Medulla oblongata (tissue), 1 donor: ENCODE measurements at regions not wholly inside any gene's neighbourhood (a gene's known extent, or its start where the extent isn't known, plus 50 kb on each side); places are given as distances from the start of the nearest gene placed in this dataset.
"Not testable (repeated sequence)": the region's sequence is repeated elsewhere in the genome, so short reads cannot be mapped to it uniquely, and the experiment has no call there.

Experiments
- DNase-seq: peaks from one replicate; pipeline ENCODE4 v3.0.0-alpha.2; 2015; ENCODE audit errors: extremely low spot score

DNA sequence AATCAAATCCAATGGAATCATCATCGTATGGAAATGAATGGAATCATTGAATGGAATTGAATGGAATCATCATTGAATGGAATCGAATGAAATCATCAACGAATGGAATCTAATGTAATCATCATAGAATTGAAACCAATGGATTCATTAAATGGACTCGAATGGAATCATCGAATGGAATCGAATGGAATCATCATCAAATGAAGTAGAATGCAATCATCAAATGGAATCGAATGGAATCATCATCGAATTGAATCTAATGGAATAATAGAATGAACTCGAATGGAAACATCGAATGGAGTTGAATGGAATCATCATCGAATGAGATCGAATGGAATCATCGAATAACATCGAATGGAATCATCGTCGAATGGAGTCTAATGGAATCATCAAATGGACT, 232.8 kb downstream of the SHCBP1 start:
- peak; percentile 88 for DNase-seq

DNA sequence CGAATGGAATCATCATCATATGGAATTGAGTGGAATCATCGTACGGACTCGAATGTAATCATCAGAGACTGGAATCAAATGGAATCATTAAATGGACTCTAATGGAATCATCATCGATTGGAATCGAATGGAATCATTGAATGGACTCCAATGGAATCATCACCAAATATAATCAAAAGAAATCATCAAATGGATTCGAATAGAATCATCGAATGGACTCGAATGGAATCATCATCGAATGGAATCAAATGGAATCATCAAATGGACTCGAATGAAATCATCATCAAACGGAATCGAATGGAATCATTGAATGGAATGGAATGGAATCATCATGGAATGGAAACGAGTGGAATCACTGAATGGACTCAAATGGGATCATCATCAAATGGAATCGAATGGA, 233.5 kb downstream of the SHCBP1 start:
- not testable (repeated sequence) for DNase-seq

DNA sequence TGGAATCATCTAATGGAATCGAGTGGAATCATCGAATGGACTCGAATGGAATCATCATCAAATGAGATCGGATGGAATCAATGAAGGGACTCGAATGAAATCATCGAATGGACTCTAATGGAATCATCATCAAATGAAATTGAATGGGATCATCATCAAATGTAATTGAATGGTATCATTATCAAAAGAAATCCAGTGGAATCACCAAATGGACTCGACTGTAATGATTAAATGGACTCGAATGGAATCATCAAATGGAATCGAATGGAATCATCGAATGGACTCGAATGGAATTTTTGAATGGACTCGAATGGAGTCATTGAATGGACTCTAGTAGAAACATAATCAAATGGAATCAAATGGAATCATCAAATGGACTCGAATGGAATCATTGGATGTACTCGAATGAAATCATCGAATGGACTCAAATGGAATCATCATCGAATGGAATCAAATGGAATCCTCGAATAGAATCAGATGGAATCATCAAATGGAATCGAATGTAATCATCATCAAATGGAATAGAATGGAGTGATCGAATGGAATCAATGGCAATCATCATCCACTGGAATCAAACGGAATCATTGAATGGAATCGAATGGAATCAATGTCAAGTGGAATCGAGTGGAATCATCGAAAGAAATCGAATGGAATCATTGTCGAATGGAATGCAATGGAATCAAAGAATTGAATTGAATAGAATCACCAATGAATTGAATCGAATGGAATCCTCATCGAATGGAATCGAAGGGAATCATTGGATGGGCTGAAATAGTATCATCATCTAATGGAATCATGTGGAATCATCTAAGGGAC, 234.2 kb downstream of the SHCBP1 start:
- peak; percentile 46 for DNase-seq

DNA sequence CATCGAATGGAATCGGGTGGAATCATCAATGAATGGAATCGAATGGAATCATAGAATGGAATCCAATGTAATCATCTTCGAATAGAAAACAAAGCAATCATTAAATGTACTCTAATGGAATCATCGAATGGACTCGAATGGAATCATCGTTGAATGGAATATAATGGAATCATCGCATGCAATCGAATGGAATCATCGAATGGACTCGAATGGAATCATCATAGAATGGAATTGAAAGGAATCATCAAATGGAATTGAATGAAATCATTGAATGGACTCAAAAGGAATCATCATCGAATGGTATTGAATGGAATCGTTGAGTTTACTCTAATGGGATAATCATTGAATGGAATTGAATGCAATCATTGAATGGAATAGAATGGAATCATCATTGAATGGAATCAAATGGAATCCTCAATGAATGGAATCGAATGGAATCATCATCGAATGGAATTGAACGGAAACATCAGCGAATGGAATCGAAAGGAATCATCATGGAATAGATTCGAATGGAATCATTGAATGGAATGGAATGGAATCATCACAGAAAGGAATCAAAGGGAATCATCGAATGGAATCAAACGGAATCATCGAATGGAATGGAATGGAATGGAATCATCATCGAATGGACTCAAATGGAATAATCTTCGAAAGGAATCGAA, 234.9 kb downstream of the SHCBP1 start:
- peak; percentile 97 for DNase-seq

DNA sequence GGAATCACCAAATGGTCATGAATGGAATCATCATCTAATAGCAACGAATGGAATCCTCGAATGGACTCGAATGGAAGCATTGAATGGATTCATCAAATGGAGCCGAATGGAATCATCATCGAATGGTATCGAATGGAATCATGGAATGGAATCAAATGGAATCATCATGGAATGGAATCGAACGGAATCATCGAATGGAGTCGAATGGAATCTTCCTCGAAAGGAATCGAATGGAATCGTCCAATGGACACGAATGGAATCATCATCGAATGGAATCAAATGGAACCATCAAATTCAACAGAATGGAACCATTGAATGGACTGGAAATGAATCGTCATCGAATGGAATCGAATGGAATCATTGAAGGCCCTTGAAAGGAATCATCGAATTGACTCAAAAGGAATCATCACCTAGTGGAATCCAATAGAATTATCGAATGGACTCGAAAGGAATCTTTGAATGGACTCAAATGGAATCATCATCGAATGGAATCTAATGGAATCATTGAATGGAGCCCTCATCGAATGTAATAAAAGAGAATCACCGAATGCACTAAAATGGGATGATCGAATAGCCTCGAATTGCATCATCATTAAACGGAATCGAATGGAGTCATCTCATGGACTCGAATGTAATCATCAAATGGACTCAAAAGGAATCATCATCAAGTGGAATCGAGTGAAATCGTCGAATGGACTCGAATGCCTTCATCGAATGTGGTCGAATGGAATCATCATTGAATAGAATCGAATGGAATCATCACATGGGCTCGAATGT, 236.7 kb downstream of the SHCBP1 start:
- DNase-seq, result peak; percentile 86

DNA sequence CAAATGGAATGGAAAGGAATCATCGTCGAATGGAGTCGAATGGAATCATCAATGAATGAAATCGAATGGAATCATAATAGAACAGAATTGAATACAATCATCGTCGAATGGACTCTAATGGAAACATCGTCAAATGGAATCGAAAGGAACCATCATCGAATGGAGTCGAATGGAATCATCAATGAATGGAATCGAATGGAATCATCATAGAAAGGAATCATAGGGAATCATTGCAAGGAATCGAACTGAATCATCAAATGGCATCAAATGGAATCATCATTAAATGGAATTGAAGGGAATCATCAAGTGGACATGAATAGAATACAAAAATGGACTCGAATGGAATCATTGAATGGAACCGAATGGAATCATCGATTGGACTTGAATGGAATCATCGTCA, 237.6 kb downstream of the SHCBP1 start:
- DNase-seq, result peak; percentile 45

DNA sequence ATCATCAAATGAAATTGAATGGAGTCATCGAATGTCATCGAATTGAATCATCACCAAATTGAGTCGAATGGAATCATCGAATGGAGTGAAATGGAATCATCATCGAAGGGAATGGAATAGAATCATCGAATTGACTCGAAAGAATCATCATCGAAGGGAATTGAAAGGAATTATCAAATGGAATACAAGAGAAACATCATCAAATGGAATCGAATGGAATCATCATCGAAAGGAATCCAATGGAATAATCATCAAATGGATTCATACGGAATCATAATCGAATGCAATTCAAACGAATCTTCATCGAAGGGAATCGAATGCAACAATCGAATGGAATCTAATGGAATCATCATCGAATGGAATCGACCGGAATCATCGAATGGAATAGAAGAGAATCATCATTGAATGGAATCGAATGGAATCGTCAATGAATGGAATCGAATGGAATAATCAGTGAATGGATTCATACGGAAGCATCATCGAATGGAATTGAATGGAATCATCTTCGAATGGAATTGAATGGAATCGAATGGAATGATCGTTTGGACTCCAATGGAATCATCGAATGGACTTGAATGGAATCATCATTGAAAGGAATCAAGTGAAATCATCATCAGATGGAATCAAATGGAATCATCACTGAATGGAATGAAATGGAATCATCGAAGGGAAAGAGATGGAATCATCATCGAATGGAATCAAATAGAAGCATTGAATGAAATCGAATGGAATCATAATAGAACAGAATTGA, 238.2 kb downstream of the SHCBP1 start:
- peak; percentile 62 for DNase-seq

DNA sequence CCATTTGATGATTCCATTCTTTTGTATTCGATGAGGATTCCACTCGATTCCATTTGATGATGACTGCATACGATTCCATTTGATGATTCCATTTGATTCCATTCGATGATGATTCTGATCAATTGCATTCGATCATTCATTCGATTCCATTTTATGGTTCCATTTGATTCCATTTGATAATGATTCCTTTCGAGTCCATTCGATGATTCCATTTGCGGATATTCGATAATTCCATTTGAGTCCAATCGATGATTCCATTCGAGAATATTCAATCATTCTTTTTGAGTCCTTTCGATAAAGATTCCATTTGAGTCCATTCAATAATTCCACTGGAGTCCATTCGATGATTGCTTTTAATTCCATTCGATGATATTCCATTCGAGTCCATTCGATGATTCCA, 239.1 kb downstream of the SHCBP1 start:
- DNase-seq, result not testable (repeated sequence)

DNA sequence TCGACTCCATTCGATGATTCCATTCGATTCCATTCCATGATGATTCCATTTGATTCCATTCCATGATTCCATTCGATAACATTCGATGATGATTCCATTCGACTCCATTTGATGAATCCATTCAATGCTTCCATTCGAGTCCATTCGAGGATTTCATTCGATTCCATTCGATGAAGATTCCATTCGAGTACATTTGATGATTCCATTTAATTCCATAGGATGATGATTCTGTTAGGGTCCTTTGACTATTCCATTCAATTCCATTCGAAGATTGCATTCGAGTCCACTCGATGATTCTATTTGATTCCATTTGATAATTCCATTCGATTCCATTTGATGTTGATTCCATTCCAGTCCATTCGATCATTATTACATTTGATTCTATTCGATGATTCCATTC, 239.8 kb downstream of the SHCBP1 start:
- DNase-seq, result peak; percentile 11
